CD4-positive, alpha-beta T cell (primary cell): ENCODE measurements at regions not wholly inside any gene's neighbourhood (a gene's known extent, or its start where the extent isn't known, plus 50 kb on each side); places are given as distances from the start of the nearest gene placed in this dataset.

Experiments used
- ATAC-seq: fragments of 200-7000 bp; cut with Tn5 transposase; one replicate; pipeline ENCODE4 v1.10.0; 2022; ENCODE audit warnings: mild to moderate bottlenecking; ENCODE audit not compliant: poor library complexity
- CTCF ChIA-PET: fragments of 350-600 bp; sonication (Branson Sonifier 250); formaldehyde crosslinking; loops from one replicate; lab custom pipeline; 2021; ENCODE audit warnings: antibody characterized with exemption, inconsistent platforms; lab: Charles Lee
- POLR2A ChIA-PET: fragments of 350-600 bp; sonication (Branson Sonifier 250); formaldehyde crosslinking; loops from one replicate; lab custom pipeline; 2021; ENCODE audit warnings: antibody characterized with exemption, inconsistent platforms; lab: Charles Lee
- DNase-seq, 14 experiments: peaks; one replicate each; pipeline ENCODE4 v3.0.0-alpha.2; 2013 to 2020; ENCODE audit warnings: mixed read lengths in 2 of 14
- H3K27ac ChIP-seq, 2 donors: one replicate each; pipeline versions ENCODE4 v1.5.1 to v1.7.0; 2013; ENCODE audit warnings: low read length in 2 of 2, low read depth in 1 of 2, mild to moderate bottlenecking in 1 of 2
- H3K27me3 ChIP-seq, 2 experiments: 1 replicate in 1 of 2; 2 replicates in 1 of 2; pipeline versions ENCODE4 v1.6.1 to v1.7.0; 2013; ENCODE audit warnings: low read length in 2 of 2, control low read depth in 1 of 2, mild to moderate bottlenecking in 1 of 2, moderate library complexity in 1 of 2; ENCODE audit not compliant: insufficient read depth in 2 of 2, control insufficient read depth in 1 of 2
- H3K36me3 ChIP-seq: one replicate; pipeline ENCODE4 v1.6.1; 2013; ENCODE audit warnings: low read length, control low read depth; ENCODE audit not compliant: insufficient read depth
- H3K4me1 ChIP-seq: one replicate; pipeline ENCODE4 v1.6.1; 2013; ENCODE audit warnings: low read length, control low read depth; ENCODE audit not compliant: insufficient read depth
- H3K4me3 ChIP-seq: one replicate; pipeline ENCODE4 v1.5.1; 2013; ENCODE audit warnings: mild to moderate bottlenecking, low read length, moderate library complexity
- H3K9me3 ChIP-seq, 2 experiments: 1 replicate in 1 of 2; 2 replicates in 1 of 2; pipeline versions ENCODE4 v1.6.1 to v1.7.0; 2013; ENCODE audit warnings: low read length in 2 of 2, mild to moderate bottlenecking in 2 of 2, control low read depth in 1 of 2, moderate library complexity in 1 of 2; ENCODE audit not compliant: control insufficient read depth in 1 of 2, insufficient read depth in 1 of 2
- H3K27ac Mint-ChIP-seq: one replicate; pipeline ENCODE4 v1.8.0; 2020; ENCODE audit warnings: mixed read lengths
- H3K27me3 Mint-ChIP-seq: one replicate; pipeline ENCODE4 v1.8.0; 2021; ENCODE audit warnings: mixed read lengths
- H3K36me3 Mint-ChIP-seq: one replicate; pipeline ENCODE4 v1.8.0; 2021; ENCODE audit warnings: low read depth, mixed read lengths
- H3K4me1 Mint-ChIP-seq: one replicate; pipeline ENCODE4 v1.8.0; 2021; ENCODE audit warnings: low read depth, mixed read lengths
- H3K4me3 Mint-ChIP-seq: one replicate; pipeline ENCODE4 v1.8.0; 2020; ENCODE audit warnings: mild to moderate bottlenecking, mixed read lengths
- H3K9me3 Mint-ChIP-seq: one replicate; pipeline ENCODE4 v1.8.0; 2020; ENCODE audit warnings: mixed read lengths
- intact Hi-C, 2 experiments: fragments of 100-400 bp; cut with DNase I in 1 of 2; cut with micrococcal nuclease in 1 of 2; formaldehyde crosslinking; loops; one replicate each; pipeline versions ENCODE4 v1.15.1 to v1.9.0; 2023 to 2025; cut with DNase I, micrococcal nuclease
- TF ChIP-seq, protein P1 (sequence below): fragments of 200-600 bp; IDR thresholded peaks from one replicate; pipeline ENCODE4 v1.8.0; 2022; ENCODE audit warnings: antibody characterized with exemption, mild to moderate bottlenecking

DNA sequence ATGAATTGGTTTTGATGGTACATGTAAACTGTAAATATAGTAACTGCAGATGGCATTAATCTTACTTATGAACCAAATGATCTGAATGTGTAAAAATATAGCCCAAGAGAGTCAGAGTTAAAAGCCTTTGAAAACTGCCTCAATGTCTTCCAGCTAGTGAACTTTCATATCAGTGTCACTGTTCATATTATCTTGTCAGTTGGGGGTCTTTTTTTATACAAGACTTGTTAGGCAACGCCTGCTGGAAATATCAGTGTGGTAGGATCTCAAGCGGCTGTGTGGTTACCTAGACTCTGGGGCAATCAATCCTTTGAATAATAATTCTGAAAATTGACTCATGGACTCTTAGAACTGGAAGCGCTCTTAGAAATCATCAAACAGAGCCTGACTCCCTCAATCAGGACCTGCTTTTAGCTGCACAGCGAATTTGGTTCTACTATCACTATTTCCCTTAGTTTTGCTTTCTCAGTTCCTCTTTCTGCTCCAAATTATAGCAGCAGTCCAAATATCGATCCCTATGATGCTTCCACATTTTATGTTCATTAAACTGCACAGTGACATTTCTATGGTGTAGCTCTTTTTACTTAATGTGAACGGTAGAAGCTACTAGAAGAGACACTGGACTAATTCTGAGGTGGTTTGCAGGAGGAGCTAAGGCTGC is 100.1 kb upstream of the COL1A2 start:
- peaks cover 12% of the 10 kb centered on the region for H3K27me3 Mint-ChIP-seq
- CTCF ChIA-PET: no interaction called here
- H3K9me3 Mint-ChIP-seq: no peaks in the 10 kb centered on the region
- no peak overlapping the region for H3K4me3 ChIP-seq
- no peak for ATAC-seq
- H3K36me3 Mint-ChIP-seq: no peaks in the 10 kb centered on the region
- no peak for DNase-seq
- H3K4me1 Mint-ChIP-seq: no peaks in the 10 kb centered on the region
- no peak overlapping the region for H3K4me3 Mint-ChIP-seq
- intact Hi-C loops: no loop called here
- peaks cover 0 to 3% of the 10 kb centered on the region in 2 experiments for H3K27me3 ChIP-seq
- H3K27ac ChIP-seq: no peak overlapping the region
- H3K36me3 ChIP-seq: no peaks in the 10 kb centered on the region
- H3K4me1 ChIP-seq: no peaks in the 10 kb centered on the region
- POLR2A ChIA-PET: no interaction called here
- TF ChIP-seq, protein P1, sequence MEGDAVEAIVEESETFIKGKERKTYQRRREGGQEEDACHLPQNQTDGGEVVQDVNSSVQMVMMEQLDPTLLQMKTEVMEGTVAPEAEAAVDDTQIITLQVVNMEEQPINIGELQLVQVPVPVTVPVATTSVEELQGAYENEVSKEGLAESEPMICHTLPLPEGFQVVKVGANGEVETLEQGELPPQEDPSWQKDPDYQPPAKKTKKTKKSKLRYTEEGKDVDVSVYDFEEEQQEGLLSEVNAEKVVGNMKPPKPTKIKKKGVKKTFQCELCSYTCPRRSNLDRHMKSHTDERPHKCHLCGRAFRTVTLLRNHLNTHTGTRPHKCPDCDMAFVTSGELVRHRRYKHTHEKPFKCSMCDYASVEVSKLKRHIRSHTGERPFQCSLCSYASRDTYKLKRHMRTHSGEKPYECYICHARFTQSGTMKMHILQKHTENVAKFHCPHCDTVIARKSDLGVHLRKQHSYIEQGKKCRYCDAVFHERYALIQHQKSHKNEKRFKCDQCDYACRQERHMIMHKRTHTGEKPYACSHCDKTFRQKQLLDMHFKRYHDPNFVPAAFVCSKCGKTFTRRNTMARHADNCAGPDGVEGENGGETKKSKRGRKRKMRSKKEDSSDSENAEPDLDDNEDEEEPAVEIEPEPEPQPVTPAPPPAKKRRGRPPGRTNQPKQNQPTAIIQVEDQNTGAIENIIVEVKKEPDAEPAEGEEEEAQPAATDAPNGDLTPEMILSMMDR: no peak
- no peaks in the 10 kb centered on the region for H3K9me3 ChIP-seq
- no peak overlapping the region for H3K27ac Mint-ChIP-seq

DNA sequence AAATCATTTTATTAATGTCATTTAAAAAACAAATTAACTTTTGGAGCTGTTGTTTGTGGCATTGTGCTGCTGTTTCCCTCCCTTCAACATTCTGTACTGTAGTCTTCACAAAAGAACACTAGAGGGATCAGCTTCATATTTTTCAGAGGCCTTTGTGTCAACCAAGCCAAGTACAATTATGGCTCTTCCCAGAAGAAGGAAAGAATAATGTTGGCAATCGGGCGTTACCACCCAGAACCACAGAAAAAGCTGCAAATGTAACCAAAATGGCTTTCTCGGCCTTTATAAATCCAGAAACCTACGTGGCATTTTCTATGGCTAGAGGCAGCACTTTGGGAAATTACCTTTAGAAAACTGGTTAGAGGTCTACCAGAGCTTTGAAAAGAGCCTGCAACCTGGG is 98.8 kb upstream of the COL1A2 start:
- no peaks in the 10 kb centered on the region for H3K4me1 ChIP-seq
- ATAC-seq (no peak), DNase-seq (no peak)
- Mint-ChIP-seq H3K27ac (no peak overlapping the region), H3K27me3 (peaks cover 12% of the 10 kb centered on the region), H3K9me3 (no peaks in the 10 kb centered on the region), H3K4me3 (no peak overlapping the region), H3K36me3 (no peaks in the 10 kb centered on the region), H3K4me1 (no peaks in the 10 kb centered on the region)
- peaks cover 0 to 3% of the 10 kb centered on the region in 2 experiments for H3K27me3 ChIP-seq
- no peak overlapping the region for H3K27ac ChIP-seq
- TF ChIP-seq, protein P1: no peak
- H3K4me3 ChIP-seq: no peak overlapping the region
- no peaks in the 10 kb centered on the region for H3K9me3 ChIP-seq
- CTCF ChIA-PET: no interaction called here
- POLR2A ChIA-PET: no interaction called here
- intact Hi-C loops: no loop called here
- no peaks in the 10 kb centered on the region for H3K36me3 ChIP-seq

DNA sequence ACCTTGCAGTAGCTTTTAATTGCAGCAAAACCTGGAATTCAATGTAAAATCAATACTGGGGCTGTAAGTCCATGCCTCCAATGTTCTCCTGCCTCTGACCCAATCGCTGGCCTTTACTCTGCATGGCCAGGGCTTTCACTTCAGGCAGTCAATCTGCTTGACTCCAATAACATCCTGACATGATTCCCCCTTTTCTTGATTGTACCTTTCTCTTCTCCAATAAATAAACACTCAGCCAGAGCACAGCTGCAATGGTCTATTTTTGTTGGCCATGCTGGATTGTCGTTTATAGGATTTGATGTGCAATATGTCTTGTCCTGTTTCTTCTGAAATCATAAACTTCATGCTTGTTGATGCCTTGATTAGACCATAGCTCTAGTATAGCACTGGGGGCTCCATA is 97.8 kb upstream of the COL1A2 start:
- ATAC-seq (no peak), DNase-seq (no peak)
- no peak overlapping the region for H3K4me3 ChIP-seq
- no peak overlapping the region for H3K4me3 Mint-ChIP-seq
- no peaks in the 10 kb centered on the region for H3K4me1 ChIP-seq
- ChIA-PET POLR2A (no interaction called here), CTCF (no interaction called here)
- no peak overlapping the region for H3K27ac ChIP-seq
- intact Hi-C loops: no loop called here
- no peak overlapping the region for H3K27ac Mint-ChIP-seq
- H3K9me3 Mint-ChIP-seq: no peaks in the 10 kb centered on the region
- no peaks in the 10 kb centered on the region for H3K36me3 ChIP-seq
- peaks cover 0 to 3% of the 10 kb centered on the region in 2 experiments for H3K27me3 ChIP-seq
- no peaks in the 10 kb centered on the region for H3K4me1 Mint-ChIP-seq
- no peaks in the 10 kb centered on the region for H3K36me3 Mint-ChIP-seq
- no peaks in the 10 kb centered on the region for H3K9me3 ChIP-seq
- TF ChIP-seq, protein P1: no peak
- H3K27me3 Mint-ChIP-seq: peaks cover 12% of the 10 kb centered on the region
